GM12873 (cell line): ENCODE measurements at regions not wholly inside any gene's neighbourhood (a gene's known extent, or its start where the extent isn't known, plus 50 kb on each side); places are given as distances from the start of the nearest gene placed in this dataset.

ENCODE experiments used
- TF ChIP-seq, protein P1 (sequence below): IDR thresholded peaks from 2 replicates; pipeline ENCODE4 v1.5.1; 2012; ENCODE audit warnings: low read depth, mild to moderate bottlenecking, moderate library complexity, low read length, control low read depth; ENCODE audit not compliant: insufficient read depth; ENCODE audit errors: missing control alignments

DNA sequence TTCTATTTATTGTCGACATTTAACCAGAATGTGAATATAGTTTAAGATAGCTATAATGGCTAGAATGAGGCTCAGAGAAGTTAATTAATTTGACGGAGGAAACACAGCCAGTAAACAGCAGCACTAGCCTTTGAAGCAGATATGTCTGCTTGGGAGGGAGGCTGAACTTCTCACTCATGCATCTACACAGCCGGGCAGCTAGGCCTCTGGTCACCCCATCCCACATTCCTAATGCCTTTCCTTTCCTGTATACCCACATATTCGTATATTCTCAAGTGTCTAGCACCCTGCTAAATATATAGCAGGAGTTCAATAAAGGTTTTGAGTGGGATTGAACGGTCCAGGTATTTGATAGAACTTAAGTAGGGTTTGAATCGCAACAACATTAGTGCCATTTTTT lies 230.4 kb upstream of the PDE10A start:
- TF ChIP-seq, protein P1, sequence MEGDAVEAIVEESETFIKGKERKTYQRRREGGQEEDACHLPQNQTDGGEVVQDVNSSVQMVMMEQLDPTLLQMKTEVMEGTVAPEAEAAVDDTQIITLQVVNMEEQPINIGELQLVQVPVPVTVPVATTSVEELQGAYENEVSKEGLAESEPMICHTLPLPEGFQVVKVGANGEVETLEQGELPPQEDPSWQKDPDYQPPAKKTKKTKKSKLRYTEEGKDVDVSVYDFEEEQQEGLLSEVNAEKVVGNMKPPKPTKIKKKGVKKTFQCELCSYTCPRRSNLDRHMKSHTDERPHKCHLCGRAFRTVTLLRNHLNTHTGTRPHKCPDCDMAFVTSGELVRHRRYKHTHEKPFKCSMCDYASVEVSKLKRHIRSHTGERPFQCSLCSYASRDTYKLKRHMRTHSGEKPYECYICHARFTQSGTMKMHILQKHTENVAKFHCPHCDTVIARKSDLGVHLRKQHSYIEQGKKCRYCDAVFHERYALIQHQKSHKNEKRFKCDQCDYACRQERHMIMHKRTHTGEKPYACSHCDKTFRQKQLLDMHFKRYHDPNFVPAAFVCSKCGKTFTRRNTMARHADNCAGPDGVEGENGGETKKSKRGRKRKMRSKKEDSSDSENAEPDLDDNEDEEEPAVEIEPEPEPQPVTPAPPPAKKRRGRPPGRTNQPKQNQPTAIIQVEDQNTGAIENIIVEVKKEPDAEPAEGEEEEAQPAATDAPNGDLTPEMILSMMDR: no peak

DNA sequence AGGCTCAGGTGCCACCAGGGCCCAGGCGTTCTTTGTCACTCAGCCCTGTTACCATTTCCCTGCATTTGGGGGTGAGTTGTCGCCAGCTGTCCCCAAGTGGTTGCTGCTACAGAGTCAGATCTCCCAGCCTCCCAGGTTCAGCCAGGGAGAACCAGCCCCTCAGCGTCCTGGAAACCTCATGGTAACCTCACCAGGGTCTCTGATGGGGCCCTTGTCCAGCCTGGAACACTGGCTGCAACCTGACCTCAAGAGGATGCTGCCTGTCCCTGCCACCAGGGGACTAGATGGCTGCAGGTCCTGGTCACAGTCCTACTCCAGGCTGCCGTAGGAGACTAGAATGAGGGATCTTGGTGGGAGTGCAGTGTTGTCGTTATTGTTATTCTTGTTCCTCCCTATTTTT lies 228.3 kb upstream of the PDE10A start:
- TF ChIP-seq, protein P1: no peak

DNA sequence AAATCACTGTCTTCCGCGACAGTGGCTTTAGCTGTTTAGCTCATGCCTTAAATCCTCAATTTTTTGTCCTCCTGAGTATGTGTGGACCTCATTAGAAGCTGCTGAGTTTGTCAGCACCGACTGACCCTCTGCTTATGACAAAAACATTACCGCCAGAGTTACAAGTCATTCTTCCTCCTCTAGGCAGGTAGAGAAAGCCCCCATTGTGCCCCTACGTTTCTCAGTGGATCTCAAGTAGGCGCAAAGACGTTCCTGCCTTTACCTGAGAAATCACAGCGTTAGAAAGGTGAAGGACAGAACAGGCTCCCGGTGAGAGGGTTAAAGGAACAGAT lies 227.3 kb upstream of the PDE10A start:
- TF ChIP-seq, protein P1: no peak

DNA sequence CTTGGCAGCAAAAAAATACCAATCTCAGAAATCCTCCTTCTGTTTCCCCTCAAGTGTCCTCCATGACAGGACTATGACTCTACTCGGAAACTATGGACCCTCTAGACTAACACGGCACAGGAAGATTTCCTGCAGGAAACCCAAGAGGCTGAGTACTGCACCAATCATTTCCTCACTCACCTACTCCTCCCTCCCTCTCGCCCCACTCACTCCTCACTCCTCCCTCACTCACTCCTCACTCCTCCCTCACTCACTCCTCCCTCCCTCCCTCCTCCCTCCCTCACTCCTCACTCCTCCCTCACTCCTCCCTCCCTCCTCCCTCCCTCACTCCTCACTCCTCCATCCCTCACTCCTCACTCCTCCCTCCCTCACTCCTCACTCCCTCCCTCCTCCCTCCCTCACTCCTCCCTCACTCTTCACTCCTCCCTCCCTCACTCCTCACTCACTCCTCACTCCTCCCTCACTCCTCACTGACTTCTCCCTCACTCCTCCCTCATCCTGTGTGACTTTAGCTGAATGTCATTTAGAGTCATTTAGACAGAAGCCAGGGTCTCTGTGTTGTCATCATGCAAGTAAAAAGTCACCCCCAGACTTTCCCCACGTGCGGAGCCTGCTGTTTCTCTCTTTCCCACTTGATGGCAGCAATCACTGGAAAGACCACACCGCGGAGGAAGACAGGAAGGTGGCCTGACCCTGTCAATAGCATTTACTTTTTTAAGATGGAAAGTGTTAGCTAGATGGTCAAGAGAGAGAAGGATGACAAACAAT lies 226.8 kb upstream of the PDE10A start:
- TF ChIP-seq, protein P1: peak; percentile 24

GRCh38 chr6:165886169-165886568 lies 223.1 kb upstream of the PDE10A start:
- TF ChIP-seq, protein P1: no peak

DNA sequence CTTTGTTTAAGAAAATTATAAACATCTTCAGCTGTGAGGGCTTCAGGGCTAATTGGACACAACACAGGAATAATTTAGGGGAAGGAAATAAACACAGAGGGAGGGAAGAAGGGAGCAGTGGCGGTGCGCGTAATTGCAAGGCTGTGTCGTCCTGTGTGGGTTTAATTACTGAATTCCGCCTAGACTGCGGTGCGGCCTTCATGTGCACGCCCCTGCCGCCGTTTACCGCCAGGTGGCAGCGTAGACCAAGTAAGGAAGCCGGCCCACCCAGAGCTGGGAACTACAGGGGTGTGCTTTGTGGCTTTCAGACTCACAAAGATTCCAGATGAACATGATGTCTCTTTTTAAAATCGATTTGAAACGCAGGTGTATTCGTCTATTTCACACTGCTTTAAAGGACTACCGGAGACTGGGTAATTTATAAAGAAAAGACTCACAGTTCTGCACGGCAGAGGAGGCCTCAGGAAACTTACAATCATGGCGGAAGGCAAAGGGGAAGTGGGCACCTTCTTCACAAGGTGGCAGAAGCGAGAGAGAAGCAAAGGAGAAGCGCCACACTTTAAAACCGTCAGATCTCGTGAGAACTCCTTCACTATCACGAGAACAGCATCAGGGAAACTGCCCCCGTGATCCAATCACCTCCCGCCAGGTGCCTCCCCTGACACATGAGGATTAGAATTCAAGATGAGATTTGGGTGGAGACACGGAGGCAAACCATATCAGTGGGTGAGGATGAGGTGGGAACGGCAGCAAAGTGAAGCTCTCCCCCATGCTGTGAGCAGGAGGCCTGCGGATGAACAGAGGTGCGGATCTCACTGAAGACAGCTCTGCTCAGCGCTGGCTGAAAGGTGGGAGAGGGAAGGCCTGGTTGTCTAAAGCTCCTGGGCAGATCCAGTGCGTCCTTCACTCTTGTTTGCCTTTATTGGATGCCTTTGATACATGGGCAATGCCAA lies 222.0 kb upstream of the PDE10A start:
- TF ChIP-seq, protein P1: peak; percentile 86
